NCI-H226 (cell line): ENCODE measurements at regions not wholly inside any gene's neighbourhood (a gene's known extent, or its start where the extent isn't known, plus 50 kb on each side); places are given as distances from the start of the nearest gene placed in this dataset.

Experiments
- DNase-seq: peaks from one replicate; pipeline ENCODE4 v3.0.0-alpha.2; 2015

- DNase-seq, result no peak
These were observed 115.3 kb upstream of the SMAD3 start for GRCh38 chr15:66950114-66950513.

- DNase-seq, result no peak
These were observed 113.7 kb upstream of the SMAD3 start for GRCh38 chr15:66951531-66952320.

- DNase-seq, result peak; percentile 32
These were observed 112.5 kb upstream of the SMAD3 start for GRCh38 chr15:66952756-66953522.

- DNase-seq, result no peak
These were observed 111.7 kb upstream of the SMAD3 start for GRCh38 chr15:66953523-66954229.

- DNase-seq, result no peak
These were observed 110.8 kb upstream of the SMAD3 start for GRCh38 chr15:66954601-66955000.

- DNase-seq, result peak; percentile 28
These were observed 110.3 kb upstream of the SMAD3 start for GRCh38 chr15:66955001-66955516.

GRCh38 chr15:66955871-66956585, 109.4 kb upstream of the SMAD3 start:
- DNase-seq, result peak; percentile 96

- no peak for DNase-seq
These were observed 108.6 kb upstream of the SMAD3 start for GRCh38 chr15:66956672-66957430.

GRCh38 chr15:66957431-66957720, 108.0 kb upstream of the SMAD3 start:
- no peak for DNase-seq

GRCh38 chr15:66959066-66959465, 106.3 kb upstream of the SMAD3 start:
- no peak for DNase-seq

- DNase-seq, result no peak
These were observed 105.5 kb upstream of the SMAD3 start for GRCh38 chr15:66959875-66960274.

GRCh38 chr15:66960519-66960918, 104.9 kb upstream of the SMAD3 start:
- DNase-seq, result peak; percentile 0

- DNase-seq, result peak; percentile 17
These were observed 104.0 kb upstream of the SMAD3 start for GRCh38 chr15:66961407-66961884.

- no peak for DNase-seq
These were observed 103.5 kb upstream of the SMAD3 start for GRCh38 chr15:66961901-66962300.

GRCh38 chr15:66962522-66962921, 102.9 kb upstream of the SMAD3 start:
- no peak for DNase-seq

- no peak for DNase-seq
These were observed 102.3 kb upstream of the SMAD3 start for GRCh38 chr15:66963084-66963483.

GRCh38 chr15:66963710-66964109, 101.7 kb upstream of the SMAD3 start:
- DNase-seq, result no peak

GRCh38 chr15:66964111-66964738, 101.2 kb upstream of the SMAD3 start:
- no peak for DNase-seq

GRCh38 chr15:66964791-66965190, 100.6 kb upstream of the SMAD3 start:
- no peak for DNase-seq

GRCh38 chr15:66965201-66965900, 100.1 kb upstream of the SMAD3 start:
- DNase-seq, result no peak

- DNase-seq, result no peak
These were observed 99.1 kb upstream of the SMAD3 start for GRCh38 chr15:66966256-66966655.
